Activated T-helper 1 cell treated with anti-CD3 and anti-CD28 coated beads, Interleukin-12 subunit alpha, Interleukin-12 subunit beta, Interleukin-2, Interleukin-4 antibody, amounts not matched to agents 30 ng/mL and 10 ng/mL and 1 ng/mL, durations not matched to agents 14 hours and 24 hours and 36 hours (primary cell): ENCODE measurements at regions not wholly inside any gene's neighbourhood (a gene's known extent, or its start where the extent isn't known, plus 50 kb on each side); places are given as distances from the start of the nearest gene placed in this dataset.
"Not testable (repeated sequence)": the region's sequence is repeated elsewhere in the genome, so short reads cannot be mapped to it uniquely, and the experiment has no call there.

Source experiments
- DNase-seq: peaks from one replicate; pipeline ENCODE4 v3.0.0; 2021; ENCODE audit warnings: low spot score
- H3K27ac Mint-ChIP-seq: one replicate; pipeline ENCODE4 v1.8.0; 2021; ENCODE audit warnings: mild to moderate bottlenecking, mixed read lengths
- H3K27me3 Mint-ChIP-seq: one replicate; pipeline ENCODE4 v1.8.0; 2022; ENCODE audit warnings: mild to moderate bottlenecking, moderate library complexity, mixed read lengths; ENCODE audit not compliant: insufficient read depth
- H3K36me3 Mint-ChIP-seq: one replicate; pipeline ENCODE4 v1.8.0; 2021; ENCODE audit warnings: low read depth, mixed read lengths
- H3K4me1 Mint-ChIP-seq: one replicate; pipeline ENCODE4 v1.8.0; 2021; ENCODE audit warnings: low read depth, mixed read lengths
- H3K4me3 Mint-ChIP-seq: one replicate; pipeline ENCODE4 v1.8.0; 2021; ENCODE audit warnings: mild to moderate bottlenecking, moderate library complexity, mixed read lengths
- H3K9me3 Mint-ChIP-seq: one replicate; pipeline ENCODE4 v1.8.0; 2021; ENCODE audit warnings: mixed read lengths
- intact Hi-C: fragments of 100-400 bp; cut with micrococcal nuclease; formaldehyde crosslinking; loops from one replicate; pipeline ENCODE4 v1.15.1; 2024

DNA sequence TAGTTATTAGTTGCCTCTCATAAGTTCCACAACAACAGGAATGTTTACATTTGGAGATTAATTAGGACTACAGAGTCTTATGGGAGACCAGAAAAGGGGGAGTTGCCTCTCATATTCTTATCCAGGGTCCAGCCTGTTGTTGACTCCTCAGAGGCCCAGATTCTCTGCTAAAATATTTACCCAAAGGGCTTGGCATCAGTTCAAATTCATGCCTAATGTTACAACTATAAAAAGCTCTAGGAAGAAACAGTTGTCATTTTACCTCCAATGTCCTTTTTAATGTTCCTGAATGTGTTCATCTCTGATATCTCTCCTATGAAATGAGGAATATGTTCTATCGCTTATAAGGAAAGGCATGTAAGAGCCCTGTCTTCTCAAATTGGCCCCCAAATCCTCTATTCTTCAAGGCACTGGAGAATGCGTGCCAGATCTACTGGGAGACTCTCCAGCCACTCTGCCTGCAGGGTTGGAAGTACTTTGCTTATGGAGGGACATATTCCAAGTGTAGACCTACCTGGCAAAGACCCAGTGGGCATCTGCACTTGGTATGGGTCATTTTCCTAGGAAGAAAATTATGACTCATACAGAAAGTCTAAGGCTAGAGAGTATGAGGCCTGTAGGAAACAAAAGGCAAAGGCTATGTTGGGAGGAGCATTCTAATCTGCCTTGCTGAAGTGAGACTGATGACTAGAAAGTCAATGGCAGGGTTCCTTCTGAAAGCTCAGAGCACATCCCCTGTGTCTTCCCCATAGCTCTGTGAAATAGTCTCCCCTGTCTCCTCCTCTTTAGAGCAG, 192.6 kb downstream of the ESM1 start:
- no peak for DNase-seq
- peaks cover 47% of the 10 kb centered on the region for H3K4me1 Mint-ChIP-seq
- intact Hi-C loops: loop anchor here (1.0 to 10.0 kb wide), 2 partner anchors 49 to 242 kb away; no protein-coding TSS in a partner anchor
- H3K36me3 Mint-ChIP-seq: peaks cover 22% of the 10 kb centered on the region
- H3K27ac Mint-ChIP-seq: peak overlapping the region; percentile 91
- H3K9me3 Mint-ChIP-seq: peaks cover 26% of the 10 kb centered on the region
- H3K27me3 Mint-ChIP-seq: peaks cover 3% of the 10 kb centered on the region
- peak overlapping the region; percentile 32 for H3K4me3 Mint-ChIP-seq

DNA sequence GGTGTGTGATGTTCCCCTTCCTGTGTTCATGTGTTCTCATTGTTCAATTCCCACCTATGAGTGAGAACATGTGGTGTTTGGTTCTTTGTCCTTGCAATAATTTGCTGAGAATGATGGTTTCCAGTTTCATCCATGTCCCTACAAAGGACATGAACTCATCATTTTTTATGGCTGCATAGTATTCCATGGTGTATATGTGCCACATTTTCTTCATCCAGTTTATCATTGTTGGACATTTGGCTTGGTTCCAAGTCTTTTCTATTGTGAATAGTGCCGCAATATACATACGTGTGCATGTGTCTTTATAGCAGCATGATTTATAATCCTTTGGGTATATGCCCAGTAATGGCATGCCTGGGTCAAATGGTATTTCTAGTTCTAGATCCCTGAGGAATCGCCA, 197.5 kb downstream of the ESM1 start:
- intact Hi-C loops, H3K27me3 Mint-ChIP-seq, DNase-seq, H3K4me1 Mint-ChIP-seq, H3K4me3 Mint-ChIP-seq, H3K27ac Mint-ChIP-seq: not testable (repeated sequence)
- peaks cover 15% of the 10 kb centered on the region for H3K36me3 Mint-ChIP-seq
- H3K9me3 Mint-ChIP-seq: peaks cover 23% of the 10 kb centered on the region

DNA sequence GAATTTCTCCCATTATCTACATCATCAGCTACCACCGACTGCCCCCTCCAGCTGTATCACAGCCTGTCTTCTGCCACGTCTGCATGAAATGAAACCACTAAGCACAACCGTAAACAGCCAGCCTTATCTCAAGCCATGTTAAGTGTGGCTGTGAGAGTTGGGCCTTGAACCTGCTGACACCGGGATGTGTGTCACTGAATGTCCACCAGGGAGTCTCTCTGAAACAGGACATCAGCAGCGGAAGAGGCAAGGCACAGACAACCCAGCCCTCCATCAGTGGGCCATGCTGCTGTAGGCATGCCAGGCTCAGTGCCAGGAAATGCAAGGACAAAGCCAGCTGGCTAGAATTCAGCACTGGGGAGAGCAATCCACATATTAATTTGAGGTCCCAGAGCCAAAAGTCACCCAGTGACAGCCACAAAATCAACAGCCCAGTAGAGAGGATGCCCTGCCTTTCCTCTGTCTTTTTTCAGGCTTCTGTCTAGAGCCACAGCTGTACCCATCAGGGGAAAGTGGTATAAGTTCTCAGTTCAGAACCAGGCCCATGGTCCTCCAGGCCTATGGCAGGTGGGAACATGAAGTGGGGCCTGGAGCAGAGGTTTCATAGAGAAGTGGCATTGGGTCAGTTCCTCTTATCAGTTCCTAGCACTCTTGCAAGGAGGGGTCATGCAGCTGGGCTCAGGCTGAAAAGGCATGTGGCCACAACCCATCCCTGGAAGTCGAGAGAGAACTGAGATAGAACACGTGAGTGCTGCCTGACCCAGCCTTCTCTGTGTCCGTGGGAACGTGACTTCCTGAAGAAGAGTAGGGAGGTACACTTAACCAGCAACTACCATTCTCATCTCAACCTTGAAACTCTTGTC, 199.4 kb downstream of the ESM1 start:
- H3K9me3 Mint-ChIP-seq: peaks cover 28% of the 10 kb centered on the region
- intact Hi-C loops: no loop called here
- no peak for DNase-seq

DNA sequence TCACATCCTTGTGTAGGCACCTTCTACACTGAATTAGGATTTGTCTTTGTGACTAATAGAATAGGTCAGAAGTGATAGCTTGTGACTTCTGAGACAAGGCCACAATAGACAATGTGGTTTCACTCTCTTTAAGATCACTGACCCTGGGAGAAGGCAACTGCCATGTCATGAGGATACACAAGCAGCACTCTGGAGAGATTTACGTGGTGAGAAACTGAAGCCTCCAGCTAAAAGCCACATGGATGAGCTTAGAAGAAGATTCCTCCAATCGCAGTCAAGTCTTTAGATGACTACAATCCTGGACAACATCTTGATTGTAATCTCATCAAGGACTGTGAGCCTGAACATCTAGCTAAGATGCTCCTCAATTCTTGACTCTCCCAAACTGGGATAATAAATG, 206.6 kb downstream of the ESM1 start:
- H3K9me3 Mint-ChIP-seq: peaks cover 15% of the 10 kb centered on the region
- no peak overlapping the region for H3K4me3 Mint-ChIP-seq
- DNase-seq: no peak
- peaks cover 14% of the 10 kb centered on the region for H3K4me1 Mint-ChIP-seq
- intact Hi-C loops: no loop called here
- peaks cover 23% of the 10 kb centered on the region for H3K27me3 Mint-ChIP-seq
- no peak overlapping the region for H3K27ac Mint-ChIP-seq
- H3K36me3 Mint-ChIP-seq: peaks cover 1% of the 10 kb centered on the region

More for the DNA sequence above, 199.4 kb downstream of the ESM1 start:
- H3K4me1 Mint-ChIP-seq: no peaks in the 10 kb centered on the region
- H3K27me3 Mint-ChIP-seq: peaks cover 7% of the 10 kb centered on the region
- H3K27ac Mint-ChIP-seq: no peak overlapping the region
- no peak overlapping the region for H3K4me3 Mint-ChIP-seq
- peaks cover 8% of the 10 kb centered on the region for H3K36me3 Mint-ChIP-seq

DNA sequence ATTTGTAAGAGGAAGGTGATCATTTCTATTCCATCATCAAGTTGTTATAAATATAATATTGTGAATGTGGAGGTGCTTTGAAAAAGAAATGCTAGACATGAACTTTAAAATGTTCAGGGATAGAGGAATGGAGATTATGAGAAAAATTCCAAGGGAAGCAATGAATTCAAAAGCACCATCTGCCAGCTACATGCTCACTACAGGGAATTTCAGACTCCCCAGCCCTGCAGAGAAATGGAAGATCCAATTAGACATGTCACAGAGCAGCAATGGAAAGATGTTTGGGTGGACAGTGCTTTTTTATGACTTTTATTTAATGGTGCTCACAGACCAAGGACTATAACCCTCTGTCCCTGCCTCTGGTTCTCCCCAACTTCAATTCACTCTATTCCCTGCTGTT, 209.7 kb downstream of the ESM1 start:
- no peak overlapping the region for H3K27ac Mint-ChIP-seq
- DNase-seq: no peak
- peaks cover 27% of the 10 kb centered on the region for H3K27me3 Mint-ChIP-seq
- H3K36me3 Mint-ChIP-seq: peaks cover 1% of the 10 kb centered on the region
- peaks cover 17% of the 10 kb centered on the region for H3K4me1 Mint-ChIP-seq
- H3K9me3 Mint-ChIP-seq: no peaks in the 10 kb centered on the region
- intact Hi-C loops: no loop called here
- no peak overlapping the region for H3K4me3 Mint-ChIP-seq

DNA sequence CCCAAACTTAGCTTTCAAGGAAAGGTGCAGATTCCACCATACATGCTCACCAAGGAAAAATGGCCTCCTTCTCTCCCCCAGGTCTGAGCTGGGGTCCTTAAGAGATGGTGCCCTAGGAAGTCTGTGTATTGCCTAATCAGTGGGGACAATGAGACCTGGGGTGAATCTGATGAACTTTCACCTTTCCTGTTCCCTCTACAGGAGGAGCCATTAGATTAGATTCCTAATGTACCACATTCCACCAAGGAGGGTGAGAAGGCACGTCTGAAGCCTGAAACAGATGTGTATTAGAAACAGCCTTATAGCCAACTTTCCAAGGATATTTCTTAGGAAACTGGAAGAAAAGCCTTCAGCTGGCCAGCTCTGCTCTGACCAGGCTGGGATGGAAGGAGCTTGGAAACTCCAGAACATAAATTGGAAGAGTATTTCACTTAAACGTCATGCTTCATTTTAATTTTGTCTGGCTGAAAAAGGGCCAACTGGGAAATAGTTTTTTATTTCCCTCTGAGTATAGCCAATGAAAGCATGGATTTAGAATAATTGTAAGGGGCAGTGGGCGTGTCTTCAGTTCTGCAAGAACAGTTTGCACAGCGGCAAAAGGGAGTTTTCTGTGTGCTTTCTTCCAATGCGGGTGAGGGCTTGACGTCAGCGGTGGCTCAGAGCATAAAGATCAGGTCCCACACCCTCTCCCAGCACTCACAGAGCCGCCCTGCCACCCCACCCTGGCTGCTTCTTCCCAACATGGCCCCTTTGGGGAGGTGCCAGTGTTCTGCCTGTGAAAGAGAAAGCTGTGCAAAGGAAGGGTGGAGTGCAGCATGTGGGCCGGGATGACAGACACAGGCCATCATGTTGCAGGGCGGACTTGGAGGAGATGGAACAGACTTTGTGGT, 210.9 kb downstream of the ESM1 start:
- intact Hi-C loops: no loop called here
- Mint-ChIP-seq H3K27ac (no peak overlapping the region), H3K9me3 (no peaks in the 10 kb centered on the region), H3K36me3 (peaks cover 1% of the 10 kb centered on the region), H3K4me3 (no peak overlapping the region), H3K27me3 (peaks cover 30% of the 10 kb centered on the region), H3K4me1 (peaks cover 24% of the 10 kb centered on the region)
- DNase-seq: no peak

DNA sequence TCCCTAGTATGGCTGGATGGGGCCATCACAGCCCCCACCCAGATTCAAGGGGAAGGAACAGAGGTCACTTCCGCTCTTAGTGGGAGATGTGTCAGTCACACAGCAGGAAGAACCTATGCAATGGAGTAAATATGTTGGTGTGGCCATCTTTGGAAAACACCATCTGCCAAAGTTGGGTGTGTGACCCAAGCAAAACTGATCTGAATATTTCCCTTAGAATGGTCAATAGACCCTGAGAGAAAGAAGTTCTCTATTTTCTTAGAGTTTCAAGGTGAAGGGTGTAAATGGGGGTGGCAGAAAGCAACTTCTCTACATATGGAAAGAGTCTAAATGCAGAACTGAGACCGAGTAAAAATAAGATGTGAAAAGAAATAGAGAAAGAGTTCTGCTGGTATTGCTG, 212.7 kb downstream of the ESM1 start:
- peaks cover 1% of the 10 kb centered on the region for H3K36me3 Mint-ChIP-seq
- no peaks in the 10 kb centered on the region for H3K9me3 Mint-ChIP-seq
- H3K27me3 Mint-ChIP-seq: peaks cover 24% of the 10 kb centered on the region

DNA sequence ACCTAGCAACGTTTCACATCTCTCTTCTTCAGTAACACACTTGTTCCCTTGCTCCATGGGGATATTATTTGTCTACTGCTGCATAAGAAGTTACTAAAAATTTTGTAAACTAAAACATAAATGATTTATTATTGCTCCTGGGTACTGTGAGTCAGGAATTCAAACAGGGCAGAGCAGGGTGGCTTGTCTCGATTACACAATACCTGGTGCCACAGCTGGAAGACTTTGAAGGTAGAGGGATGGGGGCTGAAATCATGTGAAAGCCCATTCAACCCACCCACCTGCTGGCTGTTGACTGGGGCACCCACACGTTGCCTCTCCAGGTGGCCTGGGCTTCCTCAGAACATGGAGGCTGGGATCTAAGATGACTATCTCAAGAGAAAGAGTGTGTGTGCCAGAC, 213.2 kb downstream of the ESM1 start:
- peaks cover 1% of the 10 kb centered on the region for H3K36me3 Mint-ChIP-seq
- H3K9me3 Mint-ChIP-seq: peaks cover under 1% of the 10 kb centered on the region
- H3K27ac Mint-ChIP-seq: no peak overlapping the region

More for the DNA sequence above, 212.7 kb downstream of the ESM1 start:
- DNase-seq: no peak
- no peak overlapping the region for H3K27ac Mint-ChIP-seq
- peaks cover 24% of the 10 kb centered on the region for H3K4me1 Mint-ChIP-seq
- intact Hi-C loops: no loop called here
- H3K4me3 Mint-ChIP-seq: no peak overlapping the region

DNA sequence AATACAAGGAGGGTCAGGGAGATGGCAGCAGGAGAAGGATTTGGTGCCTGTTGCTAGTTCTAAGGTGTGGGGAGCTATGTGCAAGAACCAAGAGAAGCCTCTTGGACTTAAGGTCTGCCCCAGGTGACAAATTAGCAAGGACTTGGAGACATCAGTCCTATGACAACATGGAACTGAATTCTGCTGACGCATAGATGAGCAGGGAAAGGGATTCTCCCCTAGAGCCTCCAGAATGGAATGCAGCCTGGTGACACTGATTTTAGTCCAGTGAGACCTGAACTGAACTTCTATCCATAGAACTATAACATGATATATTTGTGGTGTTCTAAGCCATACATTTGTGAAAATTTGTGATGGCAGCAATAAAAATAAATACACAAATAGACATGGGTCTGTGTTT, 215.6 kb downstream of the ESM1 start:
- Mint-ChIP-seq H3K9me3 (peaks cover 10% of the 10 kb centered on the region), H3K27me3 (peaks cover 10% of the 10 kb centered on the region), H3K36me3 (peaks cover 2% of the 10 kb centered on the region), H3K4me3 (no peak overlapping the region), H3K4me1 (peaks cover 15% of the 10 kb centered on the region), H3K27ac (no peak overlapping the region)
- intact Hi-C loops: loop anchor here (2.0 kb wide), 1 partner anchor 25 kb away; no protein-coding TSS in a partner anchor
- DNase-seq: no peak

More for the DNA sequence above, 213.2 kb downstream of the ESM1 start:
- no peak overlapping the region for H3K4me3 Mint-ChIP-seq
- no peak for DNase-seq
- peaks cover 24% of the 10 kb centered on the region for H3K4me1 Mint-ChIP-seq
- intact Hi-C loops: no loop called here
- peaks cover 21% of the 10 kb centered on the region for H3K27me3 Mint-ChIP-seq

DNA sequence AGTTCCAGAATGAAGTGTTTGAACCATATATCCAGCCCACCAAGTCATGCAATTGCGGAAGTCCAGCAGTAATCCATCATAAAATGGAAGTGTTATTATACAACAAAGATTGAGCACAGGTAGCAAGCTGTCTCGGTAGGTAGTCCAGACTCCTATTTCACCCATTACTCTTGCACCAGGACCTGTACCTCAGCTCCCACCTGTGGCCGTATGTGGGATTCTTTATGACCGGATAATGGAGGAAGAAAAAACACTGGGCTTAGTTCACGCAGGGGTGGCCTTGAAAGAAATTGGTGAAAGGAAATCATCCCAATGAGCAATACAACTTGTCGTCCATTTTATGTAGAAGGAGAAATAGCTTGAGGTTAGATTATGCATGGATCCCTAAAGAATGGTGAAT, 216.3 kb downstream of the ESM1 start:
- no peak for DNase-seq
- intact Hi-C loops: loop anchor here (2.0 kb wide), 1 partner anchor 24 kb away; no protein-coding TSS in a partner anchor
- H3K4me3 Mint-ChIP-seq: no peak overlapping the region
- no peak overlapping the region for H3K27ac Mint-ChIP-seq
- peaks cover 10% of the 10 kb centered on the region for H3K27me3 Mint-ChIP-seq
- H3K36me3 Mint-ChIP-seq: peaks cover 3% of the 10 kb centered on the region
- H3K4me1 Mint-ChIP-seq: peaks cover 10% of the 10 kb centered on the region
- H3K9me3 Mint-ChIP-seq: peaks cover 12% of the 10 kb centered on the region

DNA sequence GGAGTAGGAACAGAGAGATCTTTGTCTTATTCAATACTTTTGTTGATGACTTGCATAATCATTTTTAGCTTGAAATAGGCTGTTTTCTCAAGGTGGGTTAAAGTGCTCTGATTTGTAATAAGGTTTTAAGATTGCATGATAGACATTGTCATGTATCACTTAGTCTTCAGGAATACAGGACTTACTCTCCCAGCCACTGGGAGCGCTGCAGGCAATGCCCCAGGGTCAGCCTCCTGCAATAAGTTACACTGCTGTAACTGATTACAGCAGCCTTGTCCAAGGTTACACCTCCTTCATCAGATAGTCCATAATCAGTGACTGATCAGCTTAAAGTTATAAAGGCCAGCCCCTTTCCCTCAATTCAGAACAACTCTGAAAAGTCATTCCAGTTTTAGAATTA, 218.6 kb downstream of the ESM1 start:
- intact Hi-C loops: no loop called here
- H3K36me3 Mint-ChIP-seq: peaks cover 7% of the 10 kb centered on the region
- H3K9me3 Mint-ChIP-seq: peaks cover 12% of the 10 kb centered on the region
- peaks cover 10% of the 10 kb centered on the region for H3K4me1 Mint-ChIP-seq
- peaks cover 5% of the 10 kb centered on the region for H3K27me3 Mint-ChIP-seq
- DNase-seq: no peak
- no peak overlapping the region for H3K4me3 Mint-ChIP-seq
- H3K27ac Mint-ChIP-seq: no peak overlapping the region
